Spleen (tissue), 7 donors: ENCODE measurements at regions not wholly inside any gene's neighbourhood (a gene's known extent, or its start where the extent isn't known, plus 50 kb on each side); places are given as distances from the start of the nearest gene placed in this dataset.

Source experiments
- POLR2AphosphoS5 ChIP-seq, 3 donors: sonication (generic); formaldehyde crosslinking; IDR thresholded peaks; one replicate each; pipeline ENCODE4 v1.5.1; 2017; ENCODE audit warnings: antibody characterized with exemption in 3 of 3
- TF ChIP-seq, protein P1 (sequence below), 11 experiments: fragments of 200-600 bp in 7 of 11; fragments of 450-650 bp in 4 of 11; sonication (generic) in 4 of 11; IDR thresholded peaks in 8 of 11; conservative IDR thresholded peaks in 3 of 11; 1 replicate in 7 of 11; 2 replicates in 4 of 11; pipeline versions ENCODE4 v1.4.0 to v1.8.0; 2016 to 2021; ENCODE audit warnings: antibody characterized with exemption in 11 of 11, inconsistent platforms in 4 of 11, mild to moderate bottlenecking in 1 of 11
- donor health status: DM: no; HTN: no; CAD: no; lungs with moderate emphysema.
- donor health status: DM: no; HTN: no; CAD: no.
- donor health status: DM: no; HTN: no; CAD: no.

DNA sequence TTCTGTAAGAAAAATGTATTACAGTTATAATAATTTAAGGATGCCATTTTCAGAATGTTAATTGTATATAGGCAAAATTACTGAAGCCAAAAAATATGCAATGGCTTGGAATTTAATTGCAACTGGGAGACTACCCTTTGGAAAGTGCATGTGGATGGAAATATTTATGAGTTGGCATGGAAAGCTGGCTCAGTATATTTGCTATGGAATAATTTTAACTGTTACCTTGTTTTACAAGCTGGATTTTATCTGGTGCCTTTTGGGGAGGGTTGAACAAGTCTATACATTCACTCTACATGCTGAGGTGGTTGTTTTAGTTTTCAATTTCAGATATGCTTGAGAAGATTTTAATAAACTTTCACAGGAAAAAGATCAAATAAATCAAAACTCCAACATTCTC, 80.9 kb upstream of the ABCB5 start:
- no peak for TF ChIP-seq POLR2AphosphoS5 (IDR thresholded peaks at IDR 0.05)
- TF ChIP-seq, protein P1, sequence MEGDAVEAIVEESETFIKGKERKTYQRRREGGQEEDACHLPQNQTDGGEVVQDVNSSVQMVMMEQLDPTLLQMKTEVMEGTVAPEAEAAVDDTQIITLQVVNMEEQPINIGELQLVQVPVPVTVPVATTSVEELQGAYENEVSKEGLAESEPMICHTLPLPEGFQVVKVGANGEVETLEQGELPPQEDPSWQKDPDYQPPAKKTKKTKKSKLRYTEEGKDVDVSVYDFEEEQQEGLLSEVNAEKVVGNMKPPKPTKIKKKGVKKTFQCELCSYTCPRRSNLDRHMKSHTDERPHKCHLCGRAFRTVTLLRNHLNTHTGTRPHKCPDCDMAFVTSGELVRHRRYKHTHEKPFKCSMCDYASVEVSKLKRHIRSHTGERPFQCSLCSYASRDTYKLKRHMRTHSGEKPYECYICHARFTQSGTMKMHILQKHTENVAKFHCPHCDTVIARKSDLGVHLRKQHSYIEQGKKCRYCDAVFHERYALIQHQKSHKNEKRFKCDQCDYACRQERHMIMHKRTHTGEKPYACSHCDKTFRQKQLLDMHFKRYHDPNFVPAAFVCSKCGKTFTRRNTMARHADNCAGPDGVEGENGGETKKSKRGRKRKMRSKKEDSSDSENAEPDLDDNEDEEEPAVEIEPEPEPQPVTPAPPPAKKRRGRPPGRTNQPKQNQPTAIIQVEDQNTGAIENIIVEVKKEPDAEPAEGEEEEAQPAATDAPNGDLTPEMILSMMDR (IDR thresholded peaks at IDR 0.05 in 8 of 11, conservative IDR thresholded peaks at IDR 0.05 in 3 of 11), result no peak
